ENCODE measurements at regions not wholly inside any gene's neighbourhood (a gene's known extent, or its start where the extent isn't known, plus 50 kb on each side); places are given as distances from the start of the nearest gene placed in this dataset.
"Not testable (repeated sequence)": the region's sequence is repeated elsewhere in the genome, so short reads cannot be mapped to it uniquely, and the experiment has no call there.

GRCh38 chr3:82643948-82644347, 882.5 kb upstream of the GBE1 start:
- no peak for DNase-seq (ENCODE audit: low spot score)
- intact Hi-C loops (cut with DNase I) = no loop called here

GRCh38 chr3:82641701-82642100, 880.3 kb upstream of the GBE1 start:
- no peak for DNase-seq (ENCODE audit: low spot score)
- intact Hi-C loops (cut with DNase I) = no loop called here

GRCh38 chr3:82640254-82640653, 878.8 kb upstream of the GBE1 start:
- no peak for DNase-seq (ENCODE audit: low spot score)
- intact Hi-C loops (cut with DNase I) = no loop called here

- intact Hi-C loops (cut with DNase I) = no loop called here
- DNase-seq (ENCODE audit: low spot score) = no peak
Observed at GRCh38 chr3:82637574-82637973, 876.1 kb upstream of the GBE1 start.

GRCh38 chr3:82636177-82636576, 874.7 kb upstream of the GBE1 start:
- no peak for DNase-seq (ENCODE audit: low spot score)
- intact Hi-C loops (cut with DNase I) = no loop called here

GRCh38 chr3:82633319-82633718, 871.9 kb upstream of the GBE1 start:
- intact Hi-C loops (cut with DNase I) = no loop called here
- DNase-seq (ENCODE audit: low spot score) = no peak

GRCh38 chr3:82629937-82630336, 868.5 kb upstream of the GBE1 start:
- no peak for DNase-seq (ENCODE audit: low spot score)
- intact Hi-C loops (cut with DNase I) = no loop called here

GRCh38 chr3:82628385-82629014, 867.1 kb upstream of the GBE1 start:
- intact Hi-C loops (cut with DNase I) = no loop called here
- DNase-seq (ENCODE audit: low spot score) = no peak

GRCh38 chr3:82627733-82628132, 866.3 kb upstream of the GBE1 start:
- intact Hi-C loops (cut with DNase I) = no loop called here
- DNase-seq (ENCODE audit: low spot score) = no peak

- intact Hi-C loops (cut with DNase I); DNase-seq (ENCODE audit: low spot score): not testable (repeated sequence)
Observed at GRCh38 chr3:82620744-82621143, 859.3 kb upstream of the GBE1 start.

GRCh38 chr3:82618594-82618993, 857.1 kb upstream of the GBE1 start:
- intact Hi-C loops (cut with DNase I) = no loop called here
- DNase-seq (ENCODE audit: low spot score) = no peak

GRCh38 chr3:82610236-82610635, 848.8 kb upstream of the GBE1 start:
- DNase-seq (ENCODE audit: low spot score) = no peak
- intact Hi-C loops (cut with DNase I) = no loop called here

GRCh38 chr3:82607391-82607790, 845.9 kb upstream of the GBE1 start:
- intact Hi-C loops (cut with DNase I) = no loop called here
- no peak for DNase-seq (ENCODE audit: low spot score)

- intact Hi-C loops (cut with DNase I) = no loop called here
- DNase-seq (ENCODE audit: low spot score) = no peak
Observed at GRCh38 chr3:82596805-82597204, 835.4 kb upstream of the GBE1 start.

- intact Hi-C loops (cut with DNase I) = no loop called here
- no peak for DNase-seq (ENCODE audit: low spot score)
Observed at GRCh38 chr3:82595530-82595929, 834.1 kb upstream of the GBE1 start.

- DNase-seq (ENCODE audit: low spot score) = no peak
- intact Hi-C loops (cut with DNase I) = no loop called here
Observed at GRCh38 chr3:82587174-82587573, 825.7 kb upstream of the GBE1 start.

GRCh38 chr3:82586414-82586813, 825.0 kb upstream of the GBE1 start:
- intact Hi-C loops (cut with DNase I) = no loop called here

GRCh38 chr3:82586002-82586401, 824.6 kb upstream of the GBE1 start:
- DNase-seq (ENCODE audit: low spot score); intact Hi-C loops (cut with DNase I): not testable (repeated sequence)

More at GRCh38 chr3:82586414-82586813, 825.0 kb upstream of the GBE1 start:
- DNase-seq (ENCODE audit: low spot score) = no peak

- DNase-seq (ENCODE audit: low spot score); intact Hi-C loops (cut with DNase I): not testable (repeated sequence)
Observed at GRCh38 chr3:82585591-82585990, 824.1 kb upstream of the GBE1 start.

- DNase-seq (ENCODE audit: low spot score); intact Hi-C loops (cut with DNase I): not testable (repeated sequence)
Observed at GRCh38 chr3:82584861-82585260, 823.4 kb upstream of the GBE1 start.

- DNase-seq (ENCODE audit: low spot score); intact Hi-C loops (cut with DNase I): not testable (repeated sequence)
Observed at GRCh38 chr3:82584415-82584814, 823.0 kb upstream of the GBE1 start.

- intact Hi-C loops (cut with DNase I) = no loop called here
- no peak for DNase-seq (ENCODE audit: low spot score)
Observed at GRCh38 chr3:82581350-82581749, 819.9 kb upstream of the GBE1 start.
